Activated CD4-positive, CD25-positive, alpha-beta regulatory T cell treated with anti-CD3 and anti-CD28 coated beads, Interleukin-2, amount 50 U/mL, for 24 hours (primary cell): ENCODE measurements at regions not wholly inside any gene's neighbourhood (a gene's known extent, or its start where the extent isn't known, plus 50 kb on each side); places are given as distances from the start of the nearest gene placed in this dataset.
"Not testable (repeated sequence)": the region's sequence is repeated elsewhere in the genome, so short reads cannot be mapped to it uniquely, and the experiment has no call there.

ENCODE experiments used
- ATAC-seq, 2 donors: fragments of 150-1000 bp; cut with Tn5 transposase; one replicate each; pipeline ENCODE4 v1.10.0; 2021; ENCODE audit warnings: mild to moderate bottlenecking in 1 of 2, moderate library complexity in 1 of 2

DNA sequence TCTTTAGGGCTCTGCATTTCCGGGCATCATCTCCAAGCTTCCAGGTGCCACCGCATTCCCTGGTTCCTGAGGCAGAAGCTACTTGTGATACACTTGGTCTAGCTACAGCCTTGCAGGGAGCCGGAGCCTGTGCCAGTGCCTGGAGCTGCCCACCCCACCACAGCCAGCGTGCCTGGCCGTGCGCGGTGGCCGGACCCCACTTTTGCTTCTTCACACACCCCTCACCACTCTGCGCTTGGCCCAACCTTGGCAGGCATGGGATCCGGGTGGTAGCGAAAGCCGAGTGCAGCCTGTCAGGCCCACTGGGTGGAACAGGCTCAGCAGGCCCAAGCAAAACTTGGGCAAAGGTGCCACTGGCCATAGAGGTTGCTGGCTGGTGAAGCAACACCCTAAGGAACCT, 823.7 kb downstream of the GLUD2 start:
- no peak for ATAC-seq

DNA sequence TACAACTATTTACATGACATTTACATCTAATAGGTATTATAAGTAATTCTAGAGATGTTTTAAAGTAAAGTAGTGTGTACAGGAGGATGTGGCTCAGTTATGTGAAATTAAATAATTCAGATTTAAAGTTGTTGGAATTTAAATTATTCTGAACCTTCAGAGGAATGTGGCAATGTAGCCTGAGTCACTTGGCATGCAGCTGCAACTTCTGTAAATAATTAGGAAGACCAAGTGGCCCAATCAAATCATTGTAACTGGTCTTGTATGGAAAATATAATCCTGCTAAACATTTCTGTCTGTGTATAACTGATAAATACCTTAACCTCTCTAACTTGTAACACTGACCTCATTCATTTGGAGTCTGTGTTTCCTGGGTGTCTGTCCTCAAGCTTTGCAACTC, 828.9 kb downstream of the GLUD2 start:
- no peak for ATAC-seq

GRCh38 chrX:121877337-121877736, 829.9 kb downstream of the GLUD2 start:
- ATAC-seq = not testable (repeated sequence)

DNA sequence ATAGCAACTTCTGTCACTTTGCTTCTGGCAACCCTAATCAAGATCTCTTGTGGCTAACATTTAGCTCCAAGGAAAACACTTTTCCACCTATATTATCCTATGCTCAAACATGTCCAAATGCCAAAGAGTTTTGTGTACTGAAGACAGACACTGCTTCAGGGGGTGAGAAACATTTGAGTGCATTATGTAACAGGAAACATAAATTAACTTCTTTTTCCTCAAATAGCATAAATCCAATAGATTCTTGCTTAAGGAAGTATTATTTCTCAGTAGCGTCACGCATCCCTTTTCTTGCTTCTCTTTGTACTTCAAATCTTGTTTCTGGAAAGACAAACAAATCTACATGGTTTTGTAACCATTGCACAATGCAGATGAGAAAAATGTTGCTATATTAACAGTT, 839.1 kb downstream of the GLUD2 start:
- no peak for ATAC-seq

GRCh38 chrX:121894756-121895155, 847.3 kb downstream of the GLUD2 start:
- no peak for ATAC-seq

- ATAC-seq = no peak
Observed at GRCh38 chrX:121902463-121902862, 855.1 kb downstream of the GLUD2 start.

DNA sequence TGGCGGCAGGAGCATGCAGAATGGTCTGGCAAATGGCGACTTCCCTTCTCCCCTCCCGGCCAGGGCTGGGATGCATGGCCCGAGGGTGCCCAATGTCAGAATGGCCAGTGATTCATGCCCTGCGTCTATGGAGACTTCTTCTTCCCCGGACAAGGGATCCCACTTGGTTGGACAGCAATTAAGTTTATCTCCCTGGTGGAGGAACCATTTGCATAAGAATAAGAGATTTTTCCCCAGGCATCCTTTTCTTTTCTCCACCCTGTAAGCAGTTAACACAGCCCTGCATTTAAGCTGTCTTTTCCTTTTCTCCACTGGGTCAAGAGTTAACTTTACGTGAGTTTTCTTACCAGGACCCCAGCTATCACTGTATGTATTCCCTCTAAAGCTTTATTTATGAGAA, 856.6 kb downstream of the GLUD2 start:
- no peak for ATAC-seq

DNA sequence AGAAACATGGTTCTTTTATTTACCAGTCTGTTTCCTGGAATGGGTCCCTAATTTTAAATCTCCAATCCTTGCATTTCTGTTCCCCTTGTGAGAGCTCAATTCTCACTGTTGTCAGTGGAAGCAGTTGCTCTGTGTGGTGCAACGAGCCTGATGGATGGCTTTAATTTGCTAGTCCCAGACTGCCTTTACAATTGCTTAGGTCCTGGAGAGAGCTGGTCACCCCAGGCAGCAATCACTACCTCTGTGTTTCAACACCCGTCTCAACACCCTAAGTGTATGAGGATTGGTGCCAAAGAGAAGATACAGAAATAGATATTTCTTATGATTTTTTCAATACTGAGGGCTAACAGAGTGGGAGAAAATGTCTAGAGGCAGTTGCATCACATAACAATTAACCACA, 873.8 kb downstream of the GLUD2 start:
- ATAC-seq = no peak

GRCh38 chrX:121931567-121931966, 884.2 kb downstream of the GLUD2 start:
- ATAC-seq = no peak

- no peak for ATAC-seq
Observed at GRCh38 chrX:121932688-121933087, 885.3 kb downstream of the GLUD2 start.

DNA sequence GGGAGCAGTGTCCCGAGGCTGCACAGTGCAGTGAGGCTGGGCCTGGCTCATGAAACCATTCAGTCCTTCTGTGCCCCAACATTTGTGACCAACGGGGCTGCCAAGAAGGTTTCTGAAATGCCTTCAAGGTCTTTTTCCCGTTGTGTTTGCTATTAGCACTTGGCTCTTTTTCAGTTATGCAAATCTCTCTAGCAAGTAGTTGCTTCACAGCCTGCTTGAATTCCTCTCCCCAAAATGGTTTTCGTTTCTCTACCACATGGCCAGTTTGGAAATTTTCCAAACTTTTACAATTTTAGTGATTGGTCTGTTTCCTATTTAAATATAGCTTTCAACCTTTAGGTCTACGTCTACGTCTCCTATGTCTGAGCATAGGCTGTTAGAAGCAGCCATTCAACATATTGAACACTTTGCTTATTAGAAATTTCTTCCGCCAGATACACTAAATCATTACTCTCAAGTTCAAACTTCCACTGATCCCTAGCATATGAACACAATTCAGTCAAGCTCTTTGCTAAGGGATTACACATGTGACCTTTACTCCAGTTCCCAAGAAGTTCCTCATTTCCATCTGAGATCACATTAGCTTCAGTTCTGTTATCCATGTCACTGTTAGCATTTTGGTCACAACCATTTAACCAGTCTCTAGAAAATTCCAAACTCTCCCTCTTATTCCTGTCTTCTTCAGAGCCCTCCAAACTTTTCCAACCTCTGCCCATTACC, 901.8 kb downstream of the GLUD2 start:
- ATAC-seq = no peak

GRCh38 chrX:121958886-121959285, 911.5 kb downstream of the GLUD2 start:
- ATAC-seq = no peak

DNA sequence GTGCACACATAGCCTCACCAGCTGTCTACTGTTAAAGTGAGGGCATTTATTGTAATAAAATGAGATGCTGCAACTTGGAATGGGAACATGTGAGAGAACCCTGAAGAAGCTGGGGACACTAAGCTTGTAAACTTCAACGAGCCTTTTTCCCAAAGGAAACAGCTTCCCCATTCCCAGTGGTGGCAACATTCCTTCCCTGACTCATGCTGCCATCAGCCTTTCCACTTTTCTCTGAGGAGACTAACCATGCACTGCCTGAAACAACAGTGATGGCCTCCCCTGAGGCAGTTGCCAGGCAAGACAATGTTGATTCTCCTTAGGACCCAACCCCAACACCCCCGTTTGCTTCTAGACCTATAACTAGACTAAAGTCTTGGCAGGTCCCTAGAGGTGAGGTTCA, 928.3 kb downstream of the GLUD2 start:
- ATAC-seq = no peak

DNA sequence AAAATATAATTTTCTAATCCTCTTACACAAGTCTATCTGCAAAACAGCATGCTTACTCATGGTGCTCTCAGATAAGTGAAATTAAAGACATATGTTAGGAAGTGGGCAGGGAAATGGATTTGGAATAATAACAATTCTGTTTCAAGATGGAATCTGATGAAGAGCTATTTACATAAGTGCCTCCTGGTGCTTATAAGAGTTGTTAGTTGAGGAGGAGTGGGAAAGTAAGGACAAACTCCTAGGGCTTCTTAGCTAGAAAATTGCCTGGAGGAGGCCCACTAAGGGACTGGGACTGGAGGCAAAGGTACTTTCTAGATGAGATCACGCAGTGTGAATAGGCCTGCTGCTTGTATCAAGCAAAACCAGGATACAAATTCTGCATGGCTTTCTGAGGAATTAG, 939.8 kb downstream of the GLUD2 start:
- no peak for ATAC-seq

DNA sequence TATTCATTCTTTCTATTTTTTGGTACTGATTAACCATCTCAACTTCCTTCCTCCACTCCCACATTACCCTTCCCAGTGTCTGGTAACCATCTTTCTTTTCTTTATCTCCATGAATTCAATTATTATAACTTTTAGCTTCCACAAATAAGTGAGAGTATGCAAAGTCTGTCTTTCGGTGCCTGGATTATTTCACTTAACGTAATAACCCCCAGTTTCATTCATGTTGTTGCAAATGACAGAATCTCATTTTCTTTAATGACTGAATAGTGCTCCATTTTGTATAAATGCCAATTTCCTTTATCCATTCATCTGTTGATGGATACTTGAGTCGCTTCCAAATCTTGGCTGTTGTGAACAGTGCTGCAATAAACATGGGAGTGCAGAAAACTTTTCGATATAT, 940.4 kb downstream of the GLUD2 start:
- ATAC-seq = no peak

- ATAC-seq = no peak
Observed at GRCh38 chrX:122004127-122004526, 956.7 kb downstream of the GLUD2 start.

GRCh38 chrX:122026665-122027064, 979.3 kb downstream of the GLUD2 start:
- no peak for ATAC-seq

- ATAC-seq = no peak
Observed at GRCh38 chrX:122046226-122046625, 998.8 kb downstream of the GLUD2 start.

DNA sequence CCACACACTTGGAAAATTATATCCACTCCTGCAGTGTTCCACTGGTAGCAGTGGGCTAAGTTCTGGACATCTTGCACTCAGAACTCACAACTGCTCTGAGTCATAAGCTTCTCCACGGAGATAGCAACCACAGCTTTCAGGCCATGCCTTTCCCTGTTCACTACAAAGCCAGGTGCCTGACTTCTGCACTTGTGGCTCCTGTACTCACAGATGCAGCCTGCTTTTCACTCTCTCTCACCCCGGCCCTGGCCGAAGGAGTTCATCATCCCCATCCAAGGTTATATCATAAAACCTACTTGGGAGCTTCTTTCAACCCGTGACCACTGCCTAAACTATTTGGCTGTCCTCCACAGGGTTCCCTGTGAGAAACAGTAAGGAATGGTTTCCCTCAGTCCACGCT, 999.4 kb downstream of the GLUD2 start:
- no peak for ATAC-seq

- no peak for ATAC-seq
Observed at GRCh38 chrX:122047261-122047660, 999.9 kb downstream of the GLUD2 start.

DNA sequence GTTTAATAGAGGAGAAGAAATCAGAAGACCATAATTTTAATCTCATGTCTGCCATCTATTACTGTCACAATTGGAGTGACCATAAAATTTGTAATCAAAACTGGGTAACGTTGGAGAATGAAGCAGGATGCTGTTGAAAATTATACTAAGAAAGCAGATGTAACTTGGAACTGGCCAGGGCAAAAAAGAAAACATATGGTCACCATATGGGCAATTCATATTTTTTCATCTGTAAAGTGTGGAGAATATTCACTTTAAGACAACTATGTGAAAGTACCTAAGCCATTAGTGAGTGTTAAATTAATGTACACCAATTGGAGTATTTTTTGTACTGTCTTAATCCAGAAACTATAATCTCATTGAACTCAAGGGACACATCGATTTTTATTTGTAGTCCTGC, 1008.0 kb downstream of the GLUD2 start:
- no peak for ATAC-seq

GRCh38 chrX:122055979-122056715, 1008.7 kb downstream of the GLUD2 start:
- ATAC-seq = no peak

- ATAC-seq = no peak
Observed at GRCh38 chrX:122076241-122076640, 1028.8 kb downstream of the GLUD2 start.

DNA sequence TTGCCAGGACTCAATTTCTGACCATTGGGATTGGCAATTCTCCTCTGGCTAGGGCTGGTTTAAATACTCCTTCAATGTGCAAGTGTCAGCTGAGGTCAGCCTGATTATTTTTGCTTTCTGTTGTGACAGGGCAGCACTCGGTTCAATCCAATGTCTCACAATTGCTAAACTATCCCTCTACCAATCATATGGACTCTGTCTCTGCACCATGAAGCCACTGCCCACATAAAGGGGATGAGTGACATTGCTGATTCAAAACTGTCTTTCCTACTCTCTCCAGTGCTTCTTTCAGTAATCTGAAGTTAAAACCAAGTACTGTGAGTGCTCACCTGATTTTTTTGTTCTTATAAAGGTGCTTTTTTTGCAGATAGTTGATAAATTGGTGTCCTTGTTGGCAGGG, 1030.7 kb downstream of the GLUD2 start:
- ATAC-seq = no peak

DNA sequence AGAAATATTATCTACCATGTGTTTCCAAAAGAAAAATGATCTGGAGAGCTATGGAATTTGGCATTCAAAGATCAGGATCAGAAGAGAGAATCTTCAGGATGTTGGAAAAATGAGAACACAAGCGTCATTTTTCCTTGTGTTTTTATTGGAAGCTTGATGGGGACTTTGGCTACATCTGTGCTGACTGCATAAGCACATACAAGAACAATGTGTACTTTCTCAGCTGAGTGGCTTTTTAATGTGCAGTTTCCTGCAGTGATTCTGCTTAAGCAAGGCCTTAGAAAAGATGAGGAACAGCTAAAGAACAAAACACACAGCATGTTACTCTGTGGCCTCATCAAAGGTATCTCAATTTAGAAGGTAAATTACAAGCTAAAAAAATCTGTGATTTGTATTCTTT, 1039.9 kb downstream of the GLUD2 start:
- no peak for ATAC-seq
